KMS-11 (cell line): ENCODE measurements at regions not wholly inside any gene's neighbourhood (a gene's known extent, or its start where the extent isn't known, plus 50 kb on each side); places are given as distances from the start of the nearest gene placed in this dataset.

ENCODE experiments used
- H2AFZ ChIP-seq: fragments of 200-600 bp; sonication (generic); 2 replicates; pipeline ENCODE4 v1.6.1; 2016; ENCODE audit warnings: antibody characterized with exemption, mixed run types, low read depth
- H3K27ac ChIP-seq: fragments of 200-600 bp; sonication (generic); 2 replicates; pipeline ENCODE4 v1.6.1; 2016; ENCODE audit warnings: mild to moderate bottlenecking, mixed run types
- H3K27me3 ChIP-seq: fragments of 200-600 bp; sonication (generic); 2 replicates; pipeline ENCODE4 v1.6.1; 2017; ENCODE audit warnings: mild to moderate bottlenecking, low read depth, mixed run types, moderate library complexity; ENCODE audit not compliant: insufficient read depth
- H3K36me3 ChIP-seq: fragments of 200-600 bp; sonication (generic); 2 replicates; pipeline ENCODE4 v1.6.1; 2017; ENCODE audit warnings: mild to moderate bottlenecking, mixed run types; ENCODE audit not compliant: insufficient read depth
- H3K4me1 ChIP-seq: fragments of 200-600 bp; sonication (generic); 2 replicates; pipeline ENCODE4 v1.6.1; 2016; ENCODE audit warnings: mild to moderate bottlenecking, low read depth, mixed run types; ENCODE audit not compliant: poor library complexity, severe bottlenecking
- H3K4me2 ChIP-seq: fragments of 200-600 bp; sonication (generic); 2 replicates; pipeline ENCODE4 v1.7.0; 2016; ENCODE audit warnings: mild to moderate bottlenecking, mixed run types
- H3K4me3 ChIP-seq: fragments of 200-600 bp; sonication (generic); IDR thresholded peaks from 2 replicates; pipeline ENCODE4 v1.6.1; 2017; ENCODE audit warnings: low read depth, low read length, mixed read lengths; ENCODE audit not compliant: insufficient read depth
- H3K79me2 ChIP-seq: fragments of 200-600 bp; sonication (generic); 2 replicates; pipeline ENCODE4 v1.6.1; 2016; ENCODE audit warnings: low read depth, mixed run types; ENCODE audit not compliant: insufficient read depth
- H3K9ac ChIP-seq: fragments of 200-600 bp; sonication (generic); 2 replicates; pipeline ENCODE4 v1.6.1; 2016; ENCODE audit warnings: mild to moderate bottlenecking, mixed run types
- H4K20me1 ChIP-seq: fragments of 200-600 bp; sonication (generic); 2 replicates; pipeline ENCODE4 v1.6.1; 2016; ENCODE audit warnings: mild to moderate bottlenecking, mixed run types; ENCODE audit not compliant: insufficient read depth
- CTCF ChIP-seq: fragments of 200-600 bp; sonication (generic); conservative IDR thresholded peaks from 2 replicates; pipeline ENCODE4 v1.6.1; 2017; ENCODE audit warnings: low read depth, mild to moderate bottlenecking, antibody characterized with exemption, low read length, moderate library complexity, mixed read lengths

DNA sequence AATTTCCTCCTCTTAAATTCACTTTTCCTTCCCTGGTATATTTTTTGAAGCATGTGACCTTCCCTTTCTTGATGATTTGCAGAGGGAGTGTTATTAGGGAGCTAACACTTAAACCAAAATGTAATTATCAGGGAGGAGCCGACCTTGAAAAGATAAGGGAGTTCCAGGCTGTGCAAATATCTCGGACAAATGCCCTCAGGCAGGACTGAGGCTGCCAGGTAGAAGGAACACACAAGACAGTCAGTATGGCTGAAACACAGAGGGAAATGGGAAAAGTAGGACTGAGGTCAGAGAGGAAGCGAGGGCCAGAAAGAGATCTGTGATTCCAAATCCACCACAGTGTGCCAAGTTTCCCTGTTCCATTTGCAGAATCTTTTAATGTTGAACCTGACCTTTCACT, 221.0 kb downstream of the CNTN3 start:
- Histone ChIP-seq H3K36me3 (no peaks in the 10 kb centered on the region), H2AFZ (no peak overlapping the region), H3K27ac (no peak overlapping the region), H3K9ac (no peak overlapping the region), H3K4me1 (no peaks in the 10 kb centered on the region), H3K79me2 (no peaks in the 10 kb centered on the region), H3K4me2 (no peak overlapping the region), H3K4me3 (no peak overlapping the region), H4K20me1 (no peaks in the 10 kb centered on the region), H3K27me3 (no peaks in the 10 kb centered on the region)
- TF ChIP-seq CTCF: no peak

- H4K20me1 ChIP-seq: no peaks in the 10 kb centered on the region
- no peaks in the 10 kb centered on the region for H3K27me3 ChIP-seq
- no peak overlapping the region for H3K27ac ChIP-seq
- H3K36me3 ChIP-seq: no peaks in the 10 kb centered on the region
- no peaks in the 10 kb centered on the region for H3K4me1 ChIP-seq
- H3K9ac ChIP-seq: no peak overlapping the region
- no peaks in the 10 kb centered on the region for H3K79me2 ChIP-seq
- no peak for TF ChIP-seq CTCF
- H3K4me2 ChIP-seq: no peak overlapping the region
- no peak overlapping the region for H3K4me3 ChIP-seq
- no peak overlapping the region for H2AFZ ChIP-seq
Observed at GRCh38 chr3:74390121-74390877, 224.2 kb downstream of the CNTN3 start.

DNA sequence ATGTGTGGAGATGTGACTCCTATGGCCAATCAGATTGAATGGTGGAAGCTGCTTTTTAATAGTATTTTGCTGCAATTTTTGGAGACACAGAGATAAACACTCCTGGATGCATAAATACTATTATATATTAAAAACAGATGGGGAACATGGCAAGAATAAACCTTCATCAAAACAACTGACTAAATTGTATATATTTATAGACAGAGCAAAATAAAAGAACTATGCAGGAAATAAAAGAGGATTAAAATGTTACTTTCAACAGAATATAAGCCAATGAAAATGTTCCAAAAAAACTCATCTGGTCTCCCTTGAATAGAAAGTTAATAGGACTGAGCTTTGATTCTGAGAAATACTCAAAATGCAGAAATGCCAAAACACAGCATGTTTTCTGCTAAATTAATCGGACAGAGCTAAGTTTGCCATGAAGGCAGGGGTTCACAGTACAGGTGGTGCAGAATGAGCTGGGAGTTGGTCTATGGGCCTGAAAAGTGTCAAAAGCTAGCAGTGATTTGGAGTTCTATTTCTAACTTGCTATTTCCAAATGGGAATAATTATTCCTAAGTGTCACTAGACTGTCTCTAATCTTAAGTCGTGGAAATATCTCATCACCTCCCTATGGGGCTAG, 227.2 kb downstream of the CNTN3 start:
- no peak overlapping the region for H2AFZ ChIP-seq
- H3K9ac ChIP-seq: no peak overlapping the region
- H3K4me1 ChIP-seq: no peaks in the 10 kb centered on the region
- H3K27me3 ChIP-seq: no peaks in the 10 kb centered on the region
- no peaks in the 10 kb centered on the region for H3K79me2 ChIP-seq
- no peak overlapping the region for H3K4me3 ChIP-seq
- no peaks in the 10 kb centered on the region for H4K20me1 ChIP-seq
- H3K4me2 ChIP-seq: no peak overlapping the region
- H3K27ac ChIP-seq: no peak overlapping the region
- no peaks in the 10 kb centered on the region for H3K36me3 ChIP-seq
- TF ChIP-seq CTCF: no peak

DNA sequence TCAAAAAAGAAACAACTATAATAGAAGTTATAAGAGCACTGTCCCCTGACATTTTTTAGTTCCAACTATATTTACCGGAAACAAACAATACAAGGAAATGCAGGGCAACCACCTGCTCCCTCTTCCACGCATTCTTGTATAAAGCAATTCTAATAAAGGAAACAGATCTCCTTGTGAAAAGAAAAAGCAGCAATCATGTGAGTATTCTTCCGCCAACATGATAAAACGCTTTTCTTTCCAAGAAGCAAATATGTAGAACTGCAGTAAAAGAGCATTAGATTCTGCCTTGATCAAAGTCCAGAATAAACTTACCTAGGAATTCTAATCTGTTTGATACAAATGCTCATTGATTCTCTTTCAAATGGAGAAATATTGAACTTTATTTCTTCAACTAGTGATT, 230.3 kb downstream of the CNTN3 start:
- no peak overlapping the region for H2AFZ ChIP-seq
- H3K79me2 ChIP-seq: no peaks in the 10 kb centered on the region
- H3K4me1 ChIP-seq: no peaks in the 10 kb centered on the region
- no peak overlapping the region for H3K27ac ChIP-seq
- H3K27me3 ChIP-seq: no peaks in the 10 kb centered on the region
- H3K4me2 ChIP-seq: no peak overlapping the region
- TF ChIP-seq CTCF: no peak
- no peak overlapping the region for H3K9ac ChIP-seq
- H4K20me1 ChIP-seq: no peaks in the 10 kb centered on the region
- no peak overlapping the region for H3K4me3 ChIP-seq
- H3K36me3 ChIP-seq: no peaks in the 10 kb centered on the region
